Suppressor macrophage (primary cell): ENCODE measurements at regions not wholly inside any gene's neighbourhood (a gene's known extent, or its start where the extent isn't known, plus 50 kb on each side); places are given as distances from the start of the nearest gene placed in this dataset.
"Not testable (repeated sequence)": the region's sequence is repeated elsewhere in the genome, so short reads cannot be mapped to it uniquely, and the experiment has no call there.

Experiments used
- DNase-seq, 4 experiments: peaks; one replicate each; pipeline ENCODE4 v3.0.0-alpha.2; 2020 to 2022

GRCh38 chr3:69484507-69485393, 98.9 kb upstream of the FRMD4B start:
- no peak for DNase-seq

GRCh38 chr3:69483449-69483848, 97.6 kb upstream of the FRMD4B start:
- no peak for DNase-seq

- not testable (repeated sequence) for DNase-seq
These were observed 95.1 kb upstream of the FRMD4B start for GRCh38 chr3:69480986-69481385.

GRCh38 chr3:69474186-69474585, 88.3 kb upstream of the FRMD4B start:
- DNase-seq, result peak; percentile 33 to 73 (median 60)

GRCh38 chr3:69472093-69472492, 86.2 kb upstream of the FRMD4B start:
- peak in 1 of 4 experiments; percentile 39 for DNase-seq

- no peak for DNase-seq
These were observed 77.6 kb upstream of the FRMD4B start for GRCh38 chr3:69463531-69463930.

GRCh38 chr3:69462826-69463100, 76.9 kb upstream of the FRMD4B start:
- no peak for DNase-seq

GRCh38 chr3:69462022-69462825, 76.3 kb upstream of the FRMD4B start:
- no peak for DNase-seq

GRCh38 chr3:69460034-69460433, 74.1 kb upstream of the FRMD4B start:
- DNase-seq, result no peak

- peak; percentile 28 to 69 (median 60) for DNase-seq
These were observed 73.0 kb upstream of the FRMD4B start for GRCh38 chr3:69458803-69459365.

GRCh38 chr3:69456631-69457030, 70.7 kb upstream of the FRMD4B start:
- DNase-seq, result no peak

- no peak for DNase-seq
These were observed 68.4 kb upstream of the FRMD4B start for GRCh38 chr3:69454204-69454787.

GRCh38 chr3:69452295-69452694, 66.4 kb upstream of the FRMD4B start:
- DNase-seq, result peak in 1 of 4 experiments; percentile 18

GRCh38 chr3:69451594-69451993, 65.7 kb upstream of the FRMD4B start:
- no peak for DNase-seq

GRCh38 chr3:69448877-69449276, 63.0 kb upstream of the FRMD4B start:
- no peak for DNase-seq

GRCh38 chr3:69446402-69447072, 60.6 kb upstream of the FRMD4B start:
- DNase-seq, result no peak

- DNase-seq, result no peak
These were observed 59.6 kb upstream of the FRMD4B start for GRCh38 chr3:69445498-69445897.

GRCh38 chr3:69445024-69445423, 59.1 kb upstream of the FRMD4B start:
- no peak for DNase-seq

GRCh38 chr3:69443457-69443920, 57.6 kb upstream of the FRMD4B start:
- no peak for DNase-seq

GRCh38 chr3:69442771-69443311, 57.0 kb upstream of the FRMD4B start:
- no peak for DNase-seq

- DNase-seq, result no peak
These were observed 55.8 kb upstream of the FRMD4B start for GRCh38 chr3:69441732-69442131.

GRCh38 chr3:69441040-69441439, 55.2 kb upstream of the FRMD4B start:
- DNase-seq, result no peak
